GM23248 (cell line): ENCODE measurements at regions not wholly inside any gene's neighbourhood (a gene's known extent, or its start where the extent isn't known, plus 50 kb on each side); places are given as distances from the start of the nearest gene placed in this dataset.

ENCODE experiments used
- EZH2 ChIP-seq: fragments of 200-600 bp; sonication (generic); IDR thresholded peaks from 2 replicates; pipeline ENCODE4 v1.6.1; 2018; ENCODE audit warnings: antibody characterized with exemption, mild to moderate bottlenecking; ENCODE audit not compliant: insufficient read depth, poor library complexity, severe bottlenecking
- EZH2phosphoT487 ChIP-seq: fragments of 200-600 bp; sonication (generic); IDR thresholded peaks from 2 replicates; pipeline ENCODE4 v1.6.1; 2018; ENCODE audit warnings: antibody characterized with exemption, moderate library complexity, mild to moderate bottlenecking, low read depth; ENCODE audit not compliant: insufficient read depth

DNA sequence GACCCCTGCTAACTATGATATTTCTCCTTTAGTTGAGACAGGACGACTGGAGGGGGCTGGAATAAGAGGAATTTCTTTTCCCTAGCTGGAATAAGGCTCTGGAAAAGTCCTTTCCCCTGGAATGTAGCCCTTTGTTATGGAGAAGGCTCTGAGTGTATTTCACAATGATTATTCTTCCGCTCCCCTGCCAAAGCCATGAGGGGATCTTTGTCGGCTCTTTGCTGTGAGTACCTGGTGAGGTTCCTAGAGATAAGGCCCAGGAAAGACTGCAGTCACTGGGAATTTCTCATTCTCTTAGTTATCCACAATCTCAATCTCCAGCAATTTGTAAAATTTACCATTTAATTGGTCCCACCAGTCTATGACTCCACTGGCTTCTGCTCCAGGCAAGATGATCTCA is 340.2 kb upstream of the HNRNPA3 start:
- no peak for TF ChIP-seq EZH2
- no peak for TF ChIP-seq EZH2phosphoT487
